SK-N-DZ (cell line): ENCODE measurements at regions not wholly inside any gene's neighbourhood (a gene's known extent, or its start where the extent isn't known, plus 50 kb on each side); places are given as distances from the start of the nearest gene placed in this dataset.
A peak's percentile ranks its signal among the peaks of the same experiment; 100 is the strongest.
"Not testable (repeated sequence)": the region's sequence is repeated elsewhere in the genome, so short reads cannot be mapped to it uniquely, and the experiment has no call there.

Source experiments
- DNase-seq: peaks from one replicate; pipeline ENCODE4 v3.0.0-alpha.2; 2015; ENCODE audit warnings: low spot score

DNA sequence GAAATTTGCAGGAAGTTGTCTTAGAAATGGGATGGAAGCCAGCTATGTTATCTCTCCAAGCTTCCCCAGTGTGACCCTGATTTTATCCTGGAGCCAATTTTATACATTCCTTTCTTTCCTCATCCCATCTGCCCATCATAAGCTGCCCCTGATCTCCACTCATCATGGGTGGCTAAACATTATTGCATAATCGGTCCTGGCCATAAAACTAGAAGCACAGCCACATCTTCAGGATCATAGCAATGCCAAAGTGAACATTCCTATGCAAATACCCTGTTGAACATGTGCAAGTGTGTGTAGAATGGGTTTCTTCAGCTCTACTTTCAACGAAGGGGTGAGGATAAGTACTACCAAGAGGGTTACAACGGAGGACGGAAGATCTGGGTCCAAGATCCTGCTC, 50.6 kb upstream of the COG2 start:
- DNase-seq: no peak

DNA sequence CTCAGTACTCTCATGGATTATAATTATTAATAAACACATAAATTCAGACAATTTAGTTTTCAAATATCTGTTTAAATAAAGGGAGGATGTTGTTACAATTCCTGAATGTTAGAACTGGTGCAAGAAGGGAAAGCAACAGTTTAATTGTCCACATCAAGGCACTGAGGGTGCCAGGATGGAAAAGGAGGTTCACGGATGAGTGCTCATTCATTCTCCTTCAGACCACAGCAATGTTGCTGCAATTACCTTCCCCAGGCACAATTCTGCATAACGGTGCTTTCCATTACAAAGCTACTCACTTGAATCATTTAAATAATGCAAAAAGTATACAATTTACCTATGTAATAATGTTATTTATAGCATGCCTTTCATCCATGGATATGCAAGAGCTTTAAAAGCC, 52.3 kb upstream of the COG2 start:
- no peak for DNase-seq

DNA sequence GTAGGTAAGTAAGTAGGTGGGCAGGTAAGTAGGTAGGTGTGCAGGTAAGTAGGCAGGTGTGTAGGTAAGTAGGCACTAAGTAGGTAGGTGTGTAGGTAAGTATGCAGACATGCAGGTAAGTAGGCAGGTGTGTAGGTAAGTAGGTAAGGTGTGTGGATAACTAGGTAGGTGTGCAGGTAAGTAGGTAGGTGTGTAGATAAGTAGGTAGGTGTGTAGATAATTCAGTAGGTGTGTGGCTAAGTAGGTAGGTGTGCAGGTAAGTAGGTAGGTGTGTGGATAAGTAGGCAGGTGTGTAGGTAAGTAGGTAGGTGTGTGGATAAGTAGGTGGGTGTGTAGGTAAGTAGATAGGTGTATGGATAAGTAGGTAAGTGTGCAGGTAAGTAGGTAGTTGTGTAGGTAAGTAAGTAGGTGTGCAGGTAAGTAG, 53.9 kb upstream of the COG2 start:
- DNase-seq: no peak

DNA sequence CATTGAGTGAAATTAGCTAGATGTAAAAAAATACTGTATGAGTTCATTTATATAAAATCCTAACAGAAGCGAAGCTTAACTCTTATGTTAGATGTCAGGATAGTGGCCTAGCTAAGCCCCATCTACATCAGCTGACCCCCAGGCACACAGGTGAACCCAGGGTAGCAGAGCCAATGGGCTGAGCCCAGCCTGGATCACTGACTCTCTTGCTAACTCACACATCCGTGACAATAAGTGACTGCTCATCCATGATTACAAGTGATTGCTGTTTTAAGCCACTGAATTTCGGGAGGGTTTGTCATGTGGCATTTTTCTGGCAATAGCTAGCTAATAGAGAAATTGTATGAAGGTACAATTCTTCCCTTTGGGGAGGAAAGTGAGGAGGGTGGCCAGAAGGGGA, 55.2 kb upstream of the COG2 start:
- DNase-seq: no peak

- DNase-seq: no peak
These were observed 57.6 kb upstream of the COG2 start for GRCh38 chr1:230584660-230585059.

DNA sequence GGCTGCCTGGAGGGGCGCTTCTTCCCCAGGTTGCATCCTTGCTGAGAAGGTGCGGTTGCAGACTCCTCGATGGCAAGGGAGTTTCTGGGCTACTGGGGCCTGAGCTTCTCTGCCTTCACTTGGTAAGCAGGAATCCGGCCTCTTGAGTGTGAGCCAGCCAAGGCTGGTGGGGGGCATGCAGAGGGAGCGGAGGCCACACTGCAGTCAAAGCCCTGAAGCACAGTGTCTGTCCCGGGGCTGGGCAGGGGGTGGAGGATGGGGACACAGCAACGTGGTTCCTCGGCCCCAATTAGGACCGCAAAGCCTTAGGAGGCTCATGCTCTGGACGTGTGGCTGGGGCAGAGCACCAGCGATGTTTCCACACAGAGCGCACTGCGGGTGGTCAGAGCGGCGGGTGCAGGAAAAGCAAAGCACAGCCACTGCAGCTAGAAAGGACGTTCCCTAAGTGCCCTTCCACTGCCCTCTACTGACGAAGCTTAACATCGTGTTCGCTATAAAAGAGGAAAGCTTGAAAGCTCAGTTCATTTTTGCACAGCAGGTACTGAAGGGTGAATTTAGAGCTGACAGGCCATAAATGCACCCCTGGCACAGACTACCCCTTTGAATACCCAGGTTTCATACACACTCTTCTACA, 60.7 kb upstream of the COG2 start:
- DNase-seq: peak; percentile 22

DNA sequence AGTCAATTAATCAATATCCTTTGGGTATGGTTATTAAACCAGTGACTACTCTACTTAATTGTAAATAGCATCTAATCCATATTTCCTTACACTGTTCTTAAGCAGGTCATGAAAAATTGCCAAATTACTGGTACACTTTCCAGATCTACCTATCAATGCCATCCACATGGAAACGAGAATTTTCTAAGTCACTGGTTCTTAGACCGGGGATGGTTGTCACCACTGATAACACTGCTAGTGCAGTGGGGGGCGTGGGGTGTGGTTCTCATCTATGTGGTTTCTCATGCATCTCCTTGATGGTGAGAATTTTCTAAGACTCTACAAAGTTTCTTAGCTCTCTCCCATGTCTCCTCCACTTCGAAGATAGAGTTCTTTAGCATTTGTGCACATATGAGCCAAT, 63.7 kb upstream of the COG2 start:
- no peak for DNase-seq

DNA sequence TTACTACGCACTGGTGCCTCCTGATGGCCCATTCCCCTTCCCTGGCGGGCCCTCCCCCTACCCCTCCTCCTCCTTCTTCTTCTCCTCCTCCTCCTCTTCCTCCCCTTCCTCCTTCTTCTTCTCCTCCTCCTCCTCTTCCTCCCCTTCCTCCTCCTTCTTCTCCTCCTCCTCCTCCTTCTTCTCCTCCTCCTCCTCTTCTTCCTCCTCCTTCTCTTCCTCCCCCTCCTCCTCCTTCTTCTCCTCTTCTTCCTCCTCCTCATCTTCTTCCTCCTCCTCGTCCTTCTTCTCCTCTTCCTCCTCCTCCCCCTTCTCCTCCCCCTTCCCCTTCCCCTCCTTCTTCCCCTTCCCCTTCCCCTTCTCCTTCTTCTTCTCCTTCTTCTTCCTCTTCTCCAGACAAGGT, 64.7 kb upstream of the COG2 start:
- DNase-seq: no peak

DNA sequence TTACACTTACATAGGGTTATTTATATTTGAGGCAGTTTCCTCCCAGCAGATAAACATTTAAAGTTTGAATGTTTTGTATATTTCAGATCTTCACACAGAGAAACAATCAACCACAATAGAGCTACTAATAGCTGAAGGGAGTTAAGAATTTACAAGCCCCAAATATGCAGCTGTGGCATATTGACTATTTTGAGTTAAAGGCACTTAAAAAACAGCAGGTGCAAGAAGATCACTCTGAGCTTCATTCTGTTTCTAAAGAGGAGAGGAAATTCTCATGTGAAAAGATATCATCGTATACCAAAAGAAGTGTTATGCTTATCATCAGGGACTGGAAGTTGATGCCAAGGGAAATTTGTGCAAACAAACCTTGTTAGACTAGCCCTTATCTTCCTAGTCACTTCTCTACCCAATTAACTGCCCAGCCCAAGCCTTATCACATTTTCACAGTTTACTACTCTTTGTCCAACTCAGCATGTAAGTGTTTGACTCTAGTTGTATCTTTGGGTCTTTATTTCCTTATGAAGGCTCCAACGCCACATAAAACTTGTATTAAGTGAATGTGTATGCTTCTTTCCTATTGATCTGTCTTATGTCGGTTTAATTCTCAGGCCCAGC, 66.3 kb upstream of the COG2 start:
- no peak for DNase-seq

GRCh38 chr1:230574502-230574901, 67.8 kb upstream of the COG2 start:
- no peak for DNase-seq

DNA sequence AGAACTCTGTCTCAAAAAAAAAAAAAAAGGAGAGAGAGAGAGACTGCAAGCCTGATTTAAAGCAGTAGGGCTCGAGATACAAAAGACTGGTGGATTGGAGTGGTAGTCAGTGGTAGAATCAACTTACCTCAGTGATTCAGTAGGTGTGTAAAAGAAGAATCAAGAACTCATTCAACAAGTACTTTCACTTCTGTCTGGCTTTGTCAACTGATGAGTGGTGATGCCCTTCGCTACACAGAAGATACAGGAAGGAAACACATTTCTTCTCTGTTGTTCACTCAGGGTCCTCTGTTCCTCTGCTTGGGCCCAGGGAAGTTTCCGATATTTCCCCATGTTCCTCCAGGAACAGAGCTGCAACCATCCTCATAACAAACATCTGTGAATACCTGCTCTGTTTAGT, 68.6 kb upstream of the COG2 start:
- no peak for DNase-seq

- DNase-seq: no peak
These were observed 69.9 kb upstream of the COG2 start for GRCh38 chr1:230572121-230573105.

DNA sequence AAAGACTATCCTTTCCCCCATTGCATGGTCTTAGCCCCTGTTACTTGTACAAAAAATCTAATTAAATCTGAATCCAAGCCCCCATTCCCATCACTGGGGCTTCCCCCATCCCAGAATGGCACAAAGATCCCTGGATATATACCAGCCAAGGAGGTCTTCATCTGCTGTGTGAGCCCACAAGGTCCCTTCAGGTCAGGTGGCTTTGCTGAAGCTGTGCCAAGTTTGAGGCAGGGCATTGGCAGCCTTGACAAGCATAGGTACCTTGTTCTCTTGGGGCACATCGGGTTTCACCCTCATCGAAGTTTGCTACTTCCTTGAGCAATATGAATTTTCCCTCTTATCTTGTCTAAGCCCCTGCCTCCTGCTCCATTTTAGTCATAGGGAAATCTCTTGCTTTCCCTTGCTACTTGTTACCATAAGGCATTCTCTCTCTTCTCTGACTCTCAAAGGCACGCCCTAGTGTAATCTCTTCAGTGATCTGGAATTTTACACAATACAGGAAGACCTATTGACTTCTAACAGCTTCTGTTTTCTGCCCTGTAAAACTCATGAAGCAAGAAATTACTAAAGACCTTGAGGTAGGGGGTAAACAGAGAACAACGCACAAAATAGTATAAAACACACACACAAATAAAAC, 71.4 kb upstream of the COG2 start:
- DNase-seq: no peak

DNA sequence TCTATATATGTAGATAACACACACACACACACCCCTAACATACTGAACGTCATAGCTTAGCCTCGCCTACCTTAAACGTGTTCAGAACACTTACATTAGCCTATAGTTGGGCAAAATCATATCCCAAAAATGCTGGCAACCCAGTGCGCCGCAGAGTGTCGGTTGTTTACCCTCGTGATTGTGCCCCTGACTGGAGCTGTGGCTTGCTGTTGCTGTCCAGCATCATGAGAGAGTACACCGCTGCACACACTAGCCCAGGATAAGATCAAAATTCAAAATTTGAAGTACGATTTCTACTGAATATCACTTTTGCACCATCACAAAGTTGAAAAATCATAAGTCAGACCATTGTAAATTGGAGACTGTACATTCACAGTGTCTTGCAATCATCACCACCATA, 73.1 kb upstream of the COG2 start:
- DNase-seq: no peak

- no peak for DNase-seq
These were observed 73.6 kb upstream of the COG2 start for GRCh38 chr1:230568676-230569075.

- peak; percentile 9 for DNase-seq
These were observed 74.3 kb upstream of the COG2 start for GRCh38 chr1:230568008-230568407.

- DNase-seq: no peak
These were observed 75.1 kb upstream of the COG2 start for GRCh38 chr1:230567221-230567575.

DNA sequence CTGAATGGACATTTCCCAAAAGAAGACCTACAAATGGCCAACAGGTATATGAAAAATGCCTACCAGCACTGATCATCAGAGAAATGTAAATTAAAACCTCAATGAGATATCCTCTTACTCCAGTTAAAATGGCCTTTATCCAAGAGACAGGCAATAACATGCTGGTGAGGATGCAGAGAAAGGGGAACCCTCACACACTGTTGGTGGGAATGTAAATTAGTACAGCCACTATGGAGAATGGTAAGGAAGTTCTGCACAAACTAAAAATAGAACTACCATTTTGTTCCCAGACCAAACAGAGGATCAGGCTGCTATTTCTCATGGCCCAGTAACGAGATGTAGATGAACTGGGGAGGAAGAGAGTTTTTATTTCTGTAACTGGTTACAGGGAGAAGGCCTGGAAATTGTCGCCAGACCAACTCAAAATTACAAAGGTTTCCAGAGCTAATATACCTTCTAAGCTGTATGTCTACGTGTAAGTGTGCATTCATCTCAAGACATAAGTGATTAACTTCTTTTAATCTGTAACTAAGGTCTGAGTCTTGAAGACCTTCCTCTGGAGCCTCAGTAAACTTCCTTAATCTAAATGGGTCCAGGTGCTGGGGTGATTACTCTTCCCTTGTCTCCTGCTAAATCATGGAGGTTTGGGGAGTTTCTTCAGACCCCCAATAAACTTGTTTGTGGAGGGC, 75.6 kb upstream of the COG2 start:
- not testable (repeated sequence) for DNase-seq

DNA sequence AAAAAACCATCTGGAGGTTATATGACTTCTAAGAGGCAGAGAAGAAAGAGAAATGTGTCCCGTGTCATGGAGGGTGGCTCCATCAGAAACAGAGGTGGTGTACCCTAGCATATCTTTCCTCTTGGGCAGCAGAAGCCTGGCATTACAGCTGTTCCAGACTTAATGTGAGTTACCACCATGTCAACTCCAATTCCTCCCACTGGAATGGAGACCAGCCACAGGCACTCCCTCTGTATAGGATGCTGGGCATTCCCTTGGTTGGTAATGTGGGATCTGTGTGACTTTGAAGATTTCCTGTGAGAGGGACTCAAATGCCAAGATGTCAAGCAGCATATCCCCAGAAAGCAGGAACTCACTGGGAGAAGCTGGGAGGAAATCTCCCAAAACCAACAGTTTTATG, 77.1 kb upstream of the COG2 start:
- no peak for DNase-seq

GRCh38 chr1:230563591-230563990, 78.7 kb upstream of the COG2 start:
- DNase-seq: peak; percentile 4

DNA sequence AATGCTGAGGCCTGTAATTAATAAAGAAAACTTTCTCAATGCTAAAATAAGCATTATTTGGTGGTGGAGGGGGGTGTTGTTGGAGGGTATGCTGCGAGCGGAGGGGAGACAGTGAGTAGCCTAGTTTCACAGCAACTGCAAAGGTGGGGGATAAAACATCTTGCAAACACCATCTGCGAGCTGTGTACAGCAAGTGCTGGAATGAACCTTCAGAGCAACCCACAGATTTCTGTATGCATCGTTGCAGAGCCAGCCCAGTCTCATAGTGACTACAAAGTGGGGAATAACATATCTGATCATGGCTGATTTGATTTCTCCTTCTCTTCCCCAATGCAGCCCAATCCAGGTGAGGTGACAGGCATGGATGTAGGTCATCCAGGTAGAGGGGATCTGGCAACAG, 80.7 kb upstream of the COG2 start:
- no peak for DNase-seq

DNA sequence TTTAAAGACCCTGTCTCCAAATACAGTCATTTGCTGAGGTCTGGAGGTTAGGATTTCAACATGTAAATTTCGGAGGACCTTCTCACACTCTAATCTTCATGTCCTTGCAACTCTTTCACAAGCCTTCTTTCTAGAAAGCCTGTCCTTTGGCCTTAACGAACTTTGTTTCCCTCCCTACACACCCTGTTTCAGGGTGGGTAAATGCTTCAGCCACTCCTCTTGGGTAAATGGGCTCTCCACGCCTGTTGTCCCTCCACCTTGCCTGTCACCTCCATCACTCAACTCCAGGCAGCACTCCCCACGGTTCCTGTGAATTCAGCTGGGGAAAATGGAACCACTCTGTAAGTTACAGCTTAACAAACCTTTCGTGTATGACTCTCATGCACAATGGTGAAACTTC, 84.0 kb upstream of the COG2 start:
- no peak for DNase-seq
